Fibroblast of the aortic adventitia (primary cell): ENCODE measurements at regions not wholly inside any gene's neighbourhood (a gene's known extent, or its start where the extent isn't known, plus 50 kb on each side); places are given as distances from the start of the nearest gene placed in this dataset.
"Not testable (repeated sequence)": the region's sequence is repeated elsewhere in the genome, so short reads cannot be mapped to it uniquely, and the experiment has no call there.

Source experiments
- DNase-seq: peaks from one replicate; pipeline ENCODE4 v3.0.0-alpha.2; 2010; ENCODE audit warnings: low read depth
- H3K4me3 ChIP-seq: 2 replicates; pipeline ENCODE4 v1.5.1; 2011; ENCODE audit warnings: low read depth, mild to moderate bottlenecking, control low read depth, low read length, moderate library complexity
- TF ChIP-seq, protein P1 (sequence below): IDR thresholded peaks from 2 replicates; pipeline ENCODE4 v1.5.1; 2011; ENCODE audit warnings: mild to moderate bottlenecking, low read length, control low read depth, inconsistent platforms; ENCODE audit not compliant: insufficient read depth

- no peak overlapping the region for H3K4me3 ChIP-seq
- TF ChIP-seq, protein P1, sequence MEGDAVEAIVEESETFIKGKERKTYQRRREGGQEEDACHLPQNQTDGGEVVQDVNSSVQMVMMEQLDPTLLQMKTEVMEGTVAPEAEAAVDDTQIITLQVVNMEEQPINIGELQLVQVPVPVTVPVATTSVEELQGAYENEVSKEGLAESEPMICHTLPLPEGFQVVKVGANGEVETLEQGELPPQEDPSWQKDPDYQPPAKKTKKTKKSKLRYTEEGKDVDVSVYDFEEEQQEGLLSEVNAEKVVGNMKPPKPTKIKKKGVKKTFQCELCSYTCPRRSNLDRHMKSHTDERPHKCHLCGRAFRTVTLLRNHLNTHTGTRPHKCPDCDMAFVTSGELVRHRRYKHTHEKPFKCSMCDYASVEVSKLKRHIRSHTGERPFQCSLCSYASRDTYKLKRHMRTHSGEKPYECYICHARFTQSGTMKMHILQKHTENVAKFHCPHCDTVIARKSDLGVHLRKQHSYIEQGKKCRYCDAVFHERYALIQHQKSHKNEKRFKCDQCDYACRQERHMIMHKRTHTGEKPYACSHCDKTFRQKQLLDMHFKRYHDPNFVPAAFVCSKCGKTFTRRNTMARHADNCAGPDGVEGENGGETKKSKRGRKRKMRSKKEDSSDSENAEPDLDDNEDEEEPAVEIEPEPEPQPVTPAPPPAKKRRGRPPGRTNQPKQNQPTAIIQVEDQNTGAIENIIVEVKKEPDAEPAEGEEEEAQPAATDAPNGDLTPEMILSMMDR, result peak; percentile 1
- no peak for DNase-seq
Observed at GRCh38 chr3:166425900-166426611, 588.8 kb upstream of the BCHE start.

GRCh38 chr3:166425021-166425420, 587.8 kb upstream of the BCHE start:
- H3K4me3 ChIP-seq, result no peak overlapping the region
- TF ChIP-seq, protein P1, result no peak
- DNase-seq, result no peak

GRCh38 chr3:166423824-166424513, 586.7 kb upstream of the BCHE start:
- not testable (repeated sequence) for H3K4me3 ChIP-seq, DNase-seq

- no peak for DNase-seq
- TF ChIP-seq, protein P1, result no peak
- H3K4me3 ChIP-seq, result no peak overlapping the region
Observed at GRCh38 chr3:166422556-166422955, 585.3 kb upstream of the BCHE start.

DNA sequence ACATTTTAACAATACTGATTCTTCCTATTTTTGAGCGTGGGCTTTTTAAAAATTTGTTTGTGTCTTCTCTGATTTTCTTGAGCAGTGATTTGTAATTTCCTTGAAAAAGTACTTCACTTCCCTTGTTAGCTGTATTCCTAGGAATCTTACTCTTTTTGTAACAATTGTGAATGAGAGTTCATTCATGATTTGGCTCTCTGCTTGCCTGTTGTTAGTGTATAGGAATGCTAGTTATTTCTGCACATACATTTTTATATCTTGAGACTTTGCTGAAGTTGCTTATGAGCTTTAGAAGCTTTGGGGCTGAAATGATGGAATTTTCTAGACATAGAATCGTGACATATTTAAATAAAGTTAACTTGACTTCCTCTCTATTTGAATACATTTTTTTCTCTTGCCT, 582.8 kb upstream of the BCHE start:
- DNase-seq, result no peak
- no peak overlapping the region for H3K4me3 ChIP-seq
- TF ChIP-seq, protein P1, result no peak

DNA sequence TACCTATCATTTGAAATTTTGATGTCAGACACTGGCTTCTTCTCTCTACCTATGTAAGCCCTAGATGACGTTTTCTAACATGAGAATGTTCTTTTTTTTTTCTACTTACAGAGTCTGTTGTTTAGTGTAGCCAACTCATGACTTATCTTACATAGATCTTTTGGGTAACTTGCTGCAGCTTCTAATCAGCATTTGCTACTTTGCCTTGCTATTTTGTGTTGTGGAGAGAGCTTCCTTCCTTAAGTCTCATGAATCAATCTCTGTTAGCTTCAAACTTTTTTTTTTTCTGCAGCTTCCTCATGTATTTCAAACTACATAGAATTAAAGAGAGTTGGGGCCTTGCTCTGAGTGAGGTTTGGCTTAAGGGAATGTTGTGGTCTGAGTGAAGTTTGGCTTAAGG, 568.7 kb upstream of the BCHE start:
- TF ChIP-seq, protein P1, result no peak
- no peak for DNase-seq
- H3K4me3 ChIP-seq, result no peak overlapping the region

- no peak for DNase-seq
- TF ChIP-seq, protein P1, result no peak
- H3K4me3 ChIP-seq, result no peak overlapping the region
Observed at GRCh38 chr3:166405465-166405864, 568.2 kb upstream of the BCHE start.
